HCT116 (cell line): ENCODE measurements at regions not wholly inside any gene's neighbourhood (a gene's known extent, or its start where the extent isn't known, plus 50 kb on each side); places are given as distances from the start of the nearest gene placed in this dataset.

Experiments used
- ATAC-seq: fragments of 200-7000 bp; cut with Tn5 transposase; 2 replicates; pipeline ENCODE4 v1.9.1; 2020; ENCODE audit warnings: mild to moderate bottlenecking, moderate library complexity
- BruUV-seq: library from RNA; stranded (reverse); fragments of 400-500 nt; replicated peaks from 2 replicates; lab custom pipeline; 2021; lab: Mats Ljungman, UMichigan
- CTCF ChIA-PET: fragments of 300-600 bp; sonication (Branson Sonifier 250); formaldehyde crosslinking; loops from one replicate; lab custom pipeline; 2021; ENCODE audit warnings: antibody characterized with exemption; lab: Charles Lee
- POLR2A ChIA-PET: fragments of 300-600, 350-600 bp; sonication (Branson Sonifier 250); formaldehyde crosslinking; loops from one replicate; lab custom pipeline; 2021; ENCODE audit warnings: antibody characterized with exemption; lab: Charles Lee
- RAD21 ChIA-PET, 2 experiments: fragments of 300-600 bp; sonication (Branson Sonifier 250); formaldehyde crosslinking; loops; one replicate each; lab custom pipeline; 2023; ENCODE audit warnings: low total read pairs in 2 of 2; ENCODE audit not compliant: uncharacterized antibody in 2 of 2, unreplicated experiment in 2 of 2, low non-redundant PET in 1 of 2; lab: Charles Lee
- DNase-seq: peaks from one replicate; pipeline ENCODE4 v3.0.0-alpha.2; 2010; ENCODE audit warnings: low read depth, low spot score
- H2AFZ ChIP-seq: fragments of 200-600 bp; shearing (Covaris generic), sonication (generic); 2 replicates; pipeline ENCODE4 v1.6.1; 2017; ENCODE audit warnings: low read depth, mixed run types, mixed read lengths, antibody characterized with exemption, low read length; ENCODE audit not compliant: poor library complexity, severe bottlenecking
- H3K27ac ChIP-seq: 2 replicates; pipeline ENCODE4 v1.5.1; 2012; ENCODE audit warnings: low read depth, low read length
- H3K27me3 ChIP-seq: fragments of 200-600 bp; sonication (generic); 2 replicates; pipeline ENCODE4 v1.6.1; 2016; ENCODE audit warnings: mixed run types, low read length, mixed read lengths; ENCODE audit not compliant: insufficient read depth
- H3K36me3 ChIP-seq, 2 experiments: fragments of 200-500 bp in 1 of 2; fragments of 200-600 bp in 1 of 2; sonication (Bioruptor generic) in 1 of 2; sonication (generic) in 1 of 2; 2 replicates each; pipeline versions ENCODE4 v1.5.1 to v1.6.1; 2014 to 2016; ENCODE audit warnings: low read length in 2 of 2, inconsistent platforms in 1 of 2, mixed read lengths in 1 of 2, mixed run types in 1 of 2; ENCODE audit not compliant: insufficient read depth in 2 of 2, control insufficient read depth in 1 of 2
- H3K4me1 ChIP-seq, 2 experiments: fragments of 200-600 bp in 1 of 2; sonication (generic) in 1 of 2; 2 replicates each; pipeline versions ENCODE4 v1.5.1 to v1.6.1; 2012 to 2017; ENCODE audit warnings: low read length in 2 of 2, inconsistent platforms in 1 of 2, mild to moderate bottlenecking in 1 of 2, mixed read lengths in 1 of 2, mixed run types in 1 of 2, moderate library complexity in 1 of 2; ENCODE audit not compliant: insufficient read depth in 2 of 2, control insufficient read depth in 1 of 2
- H3K4me2 ChIP-seq: fragments of 200-600 bp; sonication (generic); 2 replicates; pipeline ENCODE4 v1.6.1; 2017; ENCODE audit warnings: mixed run types, low read length, mixed read lengths
- H3K4me3 ChIP-seq, 2 experiments: fragments of 200-600 bp in 1 of 2; sonication (generic) in 1 of 2; replicated peaks in 1 of 2; 2 replicates each; pipeline ENCODE4 v1.5.1; 2011 to 2016; ENCODE audit warnings: low read length in 2 of 2, control low read depth in 1 of 2, low read depth in 1 of 2, mild to moderate bottlenecking in 1 of 2, mixed read lengths in 1 of 2, mixed run types in 1 of 2
- H3K79me2 ChIP-seq: fragments of 200-600 bp; sonication (generic); 2 replicates; pipeline ENCODE4 v1.6.1; 2017; ENCODE audit warnings: mild to moderate bottlenecking, mixed run types, low read length, moderate library complexity, mixed read lengths; ENCODE audit not compliant: insufficient read depth
- H3K9ac ChIP-seq: fragments of 200-600 bp; sonication (generic); 2 replicates; pipeline ENCODE4 v1.6.1; 2016; ENCODE audit warnings: low read length, mixed read lengths
- H3K9me2 ChIP-seq: fragments of 200-600 bp; sonication (generic), shearing (Covaris generic); 2 replicates; pipeline ENCODE4 v1.6.1; 2017; ENCODE audit warnings: mixed run types, mild to moderate bottlenecking, moderate library complexity; ENCODE audit not compliant: insufficient read depth
- H3K9me3 ChIP-seq, 2 experiments: fragments of 200-500 bp in 1 of 2; fragments of 200-600 bp in 1 of 2; sonication (Bioruptor generic) in 1 of 2; sonication (generic) in 1 of 2; 2 replicates each; pipeline ENCODE4 v1.6.1; 2014 to 2017; ENCODE audit warnings: low read length in 2 of 2, mixed read lengths in 2 of 2, inconsistent platforms in 1 of 2, low read depth in 1 of 2, mild to moderate bottlenecking in 1 of 2, mixed run types in 1 of 2, moderate library complexity in 1 of 2; ENCODE audit not compliant: control insufficient read depth in 1 of 2, insufficient read depth in 1 of 2
- H4K20me1 ChIP-seq: fragments of 200-600 bp; sonication (generic), shearing (Covaris generic); 2 replicates; pipeline ENCODE4 v1.6.1; 2017; ENCODE audit warnings: mixed run types, mild to moderate bottlenecking, moderate library complexity; ENCODE audit not compliant: insufficient read depth
- CEBPB ChIP-seq: IDR thresholded peaks from 2 replicates; pipeline ENCODE4 v1.6.1; 2012; ENCODE audit warnings: low read depth
- EZH2phosphoT487 ChIP-seq: fragments of 200-600 bp; IDR thresholded peaks from 2 replicates; pipeline ENCODE4 v1.6.1; 2018; ENCODE audit warnings: antibody characterized with exemption, borderline replicate concordance
- POLR2AphosphoS5 ChIP-seq: IDR thresholded peaks from 2 replicates; pipeline ENCODE4 v1.6.1; 2011; ENCODE audit warnings: mild to moderate bottlenecking, low read depth, low read length, moderate library complexity
- SP1 ChIP-seq: IDR thresholded peaks from 2 replicates; pipeline ENCODE4 v1.6.1; 2012; ENCODE audit warnings: low read depth
- TCF7L2 ChIP-seq: IDR thresholded peaks from 2 replicates; pipeline ENCODE4 v1.7.0; 2011; ENCODE audit warnings: borderline replicate concordance, inconsistent platforms; ENCODE audit not compliant: insufficient read depth, insufficient read length; ENCODE audit errors: extremely low read depth
- intact Hi-C: fragments of 100-400 bp; cut with micrococcal nuclease; formaldehyde crosslinking; loops from 2 replicates; pipeline ENCODE4 v1.10.0; 2022
- TF ChIP-seq, protein P1 (sequence below): IDR thresholded peaks from 2 replicates; pipeline ENCODE4 v1.6.1; 2012
- TF ChIP-seq, protein P2 (sequence below): IDR thresholded peaks from 2 replicates; pipeline ENCODE4 v1.6.1; 2012; ENCODE audit warnings: low read depth
- TF ChIP-seq, protein P3 (sequence below): IDR thresholded peaks from 2 replicates; pipeline ENCODE4 v1.6.1; 2011; ENCODE audit warnings: mild to moderate bottlenecking, low read length, moderate library complexity; ENCODE audit not compliant: insufficient replicate concordance; ENCODE audit errors: extremely low read depth

- no peak for DNase-seq
- no TSS peak for BruUV-seq
- Histone ChIP-seq H3K9ac (no peak overlapping the region), H3K27me3 (no peaks in the 10 kb centered on the region), H3K4me3 (no peak overlapping the region), H4K20me1 (no peaks in the 10 kb centered on the region), H3K36me3 (no peaks in the 10 kb centered on the region), H2AFZ (no peak overlapping the region), H3K79me2 (no peaks in the 10 kb centered on the region), H3K9me2 (no peaks in the 10 kb centered on the region), H3K9me3 (no peaks in the 10 kb centered on the region), H3K4me1 (no peaks in the 10 kb centered on the region), H3K27ac (no peak overlapping the region), H3K4me2 (no peak overlapping the region)
- ChIA-PET CTCF (interaction anchor here (1.0 to 1.5 kb wide), 5 partner anchors 9 to 430 kb away, joined by 3 to 8 read pairs (median 6); no protein-coding TSS in a partner anchor), RAD21 (no interaction called here), POLR2A (interaction anchor here (0.6 kb wide), 1 partner anchor 334 kb away, joined by 3 read pairs; no protein-coding TSS in a partner anchor)
- intact Hi-C loops, result no loop called here
- TF ChIP-seq TCF7L2 (no peak), POLR2AphosphoS5 (no peak), EZH2phosphoT487 (no peak), SP1 (no peak), CEBPB (no peak)
- TF ChIP-seq, protein P1, sequence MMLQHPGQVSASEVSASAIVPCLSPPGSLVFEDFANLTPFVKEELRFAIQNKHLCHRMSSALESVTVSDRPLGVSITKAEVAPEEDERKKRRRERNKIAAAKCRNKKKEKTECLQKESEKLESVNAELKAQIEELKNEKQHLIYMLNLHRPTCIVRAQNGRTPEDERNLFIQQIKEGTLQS, result no peak
- TF ChIP-seq, protein P2, sequence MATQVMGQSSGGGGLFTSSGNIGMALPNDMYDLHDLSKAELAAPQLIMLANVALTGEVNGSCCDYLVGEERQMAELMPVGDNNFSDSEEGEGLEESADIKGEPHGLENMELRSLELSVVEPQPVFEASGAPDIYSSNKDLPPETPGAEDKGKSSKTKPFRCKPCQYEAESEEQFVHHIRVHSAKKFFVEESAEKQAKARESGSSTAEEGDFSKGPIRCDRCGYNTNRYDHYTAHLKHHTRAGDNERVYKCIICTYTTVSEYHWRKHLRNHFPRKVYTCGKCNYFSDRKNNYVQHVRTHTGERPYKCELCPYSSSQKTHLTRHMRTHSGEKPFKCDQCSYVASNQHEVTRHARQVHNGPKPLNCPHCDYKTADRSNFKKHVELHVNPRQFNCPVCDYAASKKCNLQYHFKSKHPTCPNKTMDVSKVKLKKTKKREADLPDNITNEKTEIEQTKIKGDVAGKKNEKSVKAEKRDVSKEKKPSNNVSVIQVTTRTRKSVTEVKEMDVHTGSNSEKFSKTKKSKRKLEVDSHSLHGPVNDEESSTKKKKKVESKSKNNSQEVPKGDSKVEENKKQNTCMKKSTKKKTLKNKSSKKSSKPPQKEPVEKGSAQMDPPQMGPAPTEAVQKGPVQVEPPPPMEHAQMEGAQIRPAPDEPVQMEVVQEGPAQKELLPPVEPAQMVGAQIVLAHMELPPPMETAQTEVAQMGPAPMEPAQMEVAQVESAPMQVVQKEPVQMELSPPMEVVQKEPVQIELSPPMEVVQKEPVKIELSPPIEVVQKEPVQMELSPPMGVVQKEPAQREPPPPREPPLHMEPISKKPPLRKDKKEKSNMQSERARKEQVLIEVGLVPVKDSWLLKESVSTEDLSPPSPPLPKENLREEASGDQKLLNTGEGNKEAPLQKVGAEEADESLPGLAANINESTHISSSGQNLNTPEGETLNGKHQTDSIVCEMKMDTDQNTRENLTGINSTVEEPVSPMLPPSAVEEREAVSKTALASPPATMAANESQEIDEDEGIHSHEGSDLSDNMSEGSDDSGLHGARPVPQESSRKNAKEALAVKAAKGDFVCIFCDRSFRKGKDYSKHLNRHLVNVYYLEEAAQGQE, result no peak
- TF ChIP-seq, protein P3, sequence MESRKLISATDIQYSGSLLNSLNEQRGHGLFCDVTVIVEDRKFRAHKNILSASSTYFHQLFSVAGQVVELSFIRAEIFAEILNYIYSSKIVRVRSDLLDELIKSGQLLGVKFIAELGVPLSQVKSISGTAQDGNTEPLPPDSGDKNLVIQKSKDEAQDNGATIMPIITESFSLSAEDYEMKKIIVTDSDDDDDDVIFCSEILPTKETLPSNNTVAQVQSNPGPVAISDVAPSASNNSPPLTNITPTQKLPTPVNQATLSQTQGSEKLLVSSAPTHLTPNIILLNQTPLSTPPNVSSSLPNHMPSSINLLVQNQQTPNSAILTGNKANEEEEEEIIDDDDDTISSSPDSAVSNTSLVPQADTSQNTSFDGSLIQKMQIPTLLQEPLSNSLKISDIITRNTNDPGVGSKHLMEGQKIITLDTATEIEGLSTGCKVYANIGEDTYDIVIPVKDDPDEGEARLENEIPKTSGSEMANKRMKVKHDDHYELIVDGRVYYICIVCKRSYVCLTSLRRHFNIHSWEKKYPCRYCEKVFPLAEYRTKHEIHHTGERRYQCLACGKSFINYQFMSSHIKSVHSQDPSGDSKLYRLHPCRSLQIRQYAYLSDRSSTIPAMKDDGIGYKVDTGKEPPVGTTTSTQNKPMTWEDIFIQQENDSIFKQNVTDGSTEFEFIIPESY, result no peak
- no peak; the same call in 1 of the 2 replicates for ATAC-seq
Measured at GRCh38 chr5:86970361-86970760, 297.3 kb upstream of the RASA1 start.
